Panc1 (cell line): ENCODE measurements at regions not wholly inside any gene's neighbourhood (a gene's known extent, or its start where the extent isn't known, plus 50 kb on each side); places are given as distances from the start of the nearest gene placed in this dataset.

Source experiments
- ATAC-seq: fragments of 200-7000 bp; cut with Tn5 transposase; 2 replicates; pipeline ENCODE4 v1.9.1; 2020; ENCODE audit warnings: mild to moderate bottlenecking, moderate library complexity
- BruUV-seq: library from RNA; stranded (reverse); fragments of 400-500 nt; replicated peaks from 2 replicates; lab custom pipeline; 2021; lab: Mats Ljungman, UMichigan
- CTCF ChIA-PET: fragments of 300-600 bp; sonication (Branson Sonifier 250); formaldehyde crosslinking; loops from one replicate; lab custom pipeline; 2022; ENCODE audit warnings: antibody characterized with exemption; lab: Charles Lee
- POLR2A ChIA-PET: fragments of 300-600 bp; sonication (Branson Sonifier 250); formaldehyde crosslinking; loops from one replicate; lab custom pipeline; 2022; ENCODE audit warnings: antibody characterized with exemption; lab: Charles Lee
- DNase-seq: peaks from one replicate; pipeline ENCODE4 v3.0.0-alpha.2; 2010; ENCODE audit warnings: low read depth, low spot score
- H3K27ac ChIP-seq: 2 replicates; pipeline ENCODE4 v1.5.1; 2011; ENCODE audit warnings: mild to moderate bottlenecking, low read length, inconsistent platforms
- H3K27me3 ChIP-seq: fragments of 200-500 bp; sonication (Bioruptor generic); 2 replicates; pipeline ENCODE4 v1.6.0; 2014; ENCODE audit warnings: low read length, inconsistent platforms; ENCODE audit not compliant: control insufficient read depth, insufficient read depth
- H3K36me3 ChIP-seq: fragments of 200-500 bp; sonication (Bioruptor generic); 2 replicates; pipeline ENCODE4 v1.5.1; 2014; ENCODE audit warnings: inconsistent platforms, mild to moderate bottlenecking, low read length, moderate library complexity; ENCODE audit not compliant: control insufficient read depth, insufficient read depth
- H3K4me1 ChIP-seq: 2 replicates; pipeline ENCODE4 v1.5.1; 2011; ENCODE audit warnings: inconsistent platforms, mild to moderate bottlenecking, low read length, moderate library complexity; ENCODE audit not compliant: control insufficient read depth, insufficient read depth
- H3K4me3 ChIP-seq, 2 experiments: 2 replicates each; pipeline ENCODE4 v1.5.1; 2011 to 2012; ENCODE audit warnings: low read depth in 2 of 2, low read length in 2 of 2, mild to moderate bottlenecking in 2 of 2, inconsistent platforms in 1 of 2, moderate library complexity in 1 of 2
- H3K9me3 ChIP-seq: fragments of 200-500 bp; sonication (Bioruptor generic); 2 replicates; pipeline ENCODE4 v1.5.1; 2014; ENCODE audit warnings: low read depth, mild to moderate bottlenecking, inconsistent platforms, low read length, moderate library complexity; ENCODE audit not compliant: control insufficient read depth, insufficient read depth
- CTCF ChIP-seq: fragments of 450-650 bp; IDR thresholded peaks from 2 replicates; pipeline ENCODE4 v1.5.1; 2017; ENCODE audit warnings: mild to moderate bottlenecking
- POLR2AphosphoS5 ChIP-seq: IDR thresholded peaks from 2 replicates; pipeline ENCODE4 v1.6.1; 2012; ENCODE audit warnings: mild to moderate bottlenecking, low read depth, low read length, moderate library complexity
- SIN3A ChIP-seq: IDR thresholded peaks from 2 replicates; pipeline ENCODE4 v1.6.1; 2012; ENCODE audit warnings: low read depth, mild to moderate bottlenecking, low read length, moderate library complexity, borderline replicate concordance; ENCODE audit not compliant: insufficient read depth
- TCF7L2 ChIP-seq: IDR thresholded peaks from 2 replicates; pipeline ENCODE4 v1.6.1; 2011; ENCODE audit warnings: mild to moderate bottlenecking, low read depth, low read length, inconsistent platforms
- in situ Hi-C: cut with HindIII; loops from 2 replicates; pipeline ENCODE4 v1.10.0; 2016; ENCODE audit warnings: low sequenced_read_pairs, low pct_unique_long_range_greater_than_20kb
- intact Hi-C: fragments of 100-400 bp; cut with micrococcal nuclease; formaldehyde crosslinking; loops from one replicate; pipeline ENCODE4 v1.10.0; 2022; ENCODE audit not compliant: unreplicated experiment
- TF ChIP-seq, protein P1 (sequence below), 2 experiments: IDR thresholded peaks; 2 replicates each; pipeline ENCODE4 v1.6.1; 2011 to 2012; ENCODE audit warnings: low read depth in 2 of 2, control low read depth in 1 of 2, low read length in 1 of 2, mild to moderate bottlenecking in 1 of 2, moderate library complexity in 1 of 2; ENCODE audit not compliant: insufficient read depth in 1 of 2

DNA sequence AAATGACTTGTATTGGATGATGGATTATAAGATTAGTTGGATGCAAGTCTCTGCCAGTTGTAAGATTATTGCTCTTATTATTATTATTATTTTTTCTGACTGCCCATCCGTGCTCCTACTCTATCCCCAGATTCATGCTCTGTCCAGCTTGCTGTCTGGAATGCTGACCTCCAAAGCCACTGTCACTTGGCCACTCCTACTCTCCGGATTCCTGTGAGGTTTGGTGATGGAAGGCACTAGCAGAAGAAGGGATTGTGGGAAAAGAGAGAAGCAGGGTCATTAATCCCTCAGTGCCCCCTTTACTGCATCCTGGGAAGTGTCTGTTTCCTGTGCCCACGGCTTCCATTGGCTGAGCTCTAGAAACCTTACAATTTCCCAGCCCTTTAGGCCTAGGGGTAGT, 76.3 kb upstream of the IL12B start:
- no peaks in the 10 kb centered on the region for H3K36me3 ChIP-seq
- in situ Hi-C loops, result no loop called here
- H3K9me3 ChIP-seq, result no peaks in the 10 kb centered on the region
- H3K27me3 ChIP-seq, result no peaks in the 10 kb centered on the region
- no peaks in the 10 kb centered on the region for H3K4me1 ChIP-seq
- H3K27ac ChIP-seq, result no peak overlapping the region
- POLR2A ChIA-PET, result no interaction called here
- TF ChIP-seq POLR2AphosphoS5 (no peak), CTCF (no peak), TCF7L2 (no peak)
- CTCF ChIA-PET, result no interaction called here
- no peak overlapping the region for H3K4me3 ChIP-seq
- DNase-seq (no peak), ATAC-seq (no peak)
- BruUV-seq, result no TSS peak
- intact Hi-C loops, result no loop called here

GRCh38 chr5:159409801-159410200, 79.5 kb upstream of the IL12B start:
- ATAC-seq, result no peak
- in situ Hi-C loops, result no loop called here
- no peaks in the 10 kb centered on the region for H3K4me1 ChIP-seq
- BruUV-seq, result no TSS peak
- no peaks in the 10 kb centered on the region for H3K36me3 ChIP-seq
- no peaks in the 10 kb centered on the region for H3K9me3 ChIP-seq
- intact Hi-C loops, result no loop called here
- no peak overlapping the region for H3K4me3 ChIP-seq
- CTCF ChIA-PET, result no interaction called here
- no peak overlapping the region for H3K27ac ChIP-seq
- DNase-seq, result no peak
- TF ChIP-seq TCF7L2, result no peak
- TF ChIP-seq CTCF, result no peak
- TF ChIP-seq POLR2AphosphoS5, result no peak
- no peak for TF ChIP-seq SIN3A
- TF ChIP-seq, protein P1, sequence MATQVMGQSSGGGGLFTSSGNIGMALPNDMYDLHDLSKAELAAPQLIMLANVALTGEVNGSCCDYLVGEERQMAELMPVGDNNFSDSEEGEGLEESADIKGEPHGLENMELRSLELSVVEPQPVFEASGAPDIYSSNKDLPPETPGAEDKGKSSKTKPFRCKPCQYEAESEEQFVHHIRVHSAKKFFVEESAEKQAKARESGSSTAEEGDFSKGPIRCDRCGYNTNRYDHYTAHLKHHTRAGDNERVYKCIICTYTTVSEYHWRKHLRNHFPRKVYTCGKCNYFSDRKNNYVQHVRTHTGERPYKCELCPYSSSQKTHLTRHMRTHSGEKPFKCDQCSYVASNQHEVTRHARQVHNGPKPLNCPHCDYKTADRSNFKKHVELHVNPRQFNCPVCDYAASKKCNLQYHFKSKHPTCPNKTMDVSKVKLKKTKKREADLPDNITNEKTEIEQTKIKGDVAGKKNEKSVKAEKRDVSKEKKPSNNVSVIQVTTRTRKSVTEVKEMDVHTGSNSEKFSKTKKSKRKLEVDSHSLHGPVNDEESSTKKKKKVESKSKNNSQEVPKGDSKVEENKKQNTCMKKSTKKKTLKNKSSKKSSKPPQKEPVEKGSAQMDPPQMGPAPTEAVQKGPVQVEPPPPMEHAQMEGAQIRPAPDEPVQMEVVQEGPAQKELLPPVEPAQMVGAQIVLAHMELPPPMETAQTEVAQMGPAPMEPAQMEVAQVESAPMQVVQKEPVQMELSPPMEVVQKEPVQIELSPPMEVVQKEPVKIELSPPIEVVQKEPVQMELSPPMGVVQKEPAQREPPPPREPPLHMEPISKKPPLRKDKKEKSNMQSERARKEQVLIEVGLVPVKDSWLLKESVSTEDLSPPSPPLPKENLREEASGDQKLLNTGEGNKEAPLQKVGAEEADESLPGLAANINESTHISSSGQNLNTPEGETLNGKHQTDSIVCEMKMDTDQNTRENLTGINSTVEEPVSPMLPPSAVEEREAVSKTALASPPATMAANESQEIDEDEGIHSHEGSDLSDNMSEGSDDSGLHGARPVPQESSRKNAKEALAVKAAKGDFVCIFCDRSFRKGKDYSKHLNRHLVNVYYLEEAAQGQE (IDR thresholded peaks at IDR 0.05; ENCODE audit: insufficient read depth in 1 of 2, low read depth in 2 of 2, low read length in 1 of 2), result no peak
- no peaks in the 10 kb centered on the region for H3K27me3 ChIP-seq
- POLR2A ChIA-PET, result no interaction called here

GRCh38 chr5:159410480-159410879, 80.2 kb upstream of the IL12B start:
- ChIA-PET CTCF (no interaction called here), POLR2A (no interaction called here)
- in situ Hi-C loops (no loop called here), intact Hi-C loops (no loop called here)
- ATAC-seq (no peak; the same call in 1 of the 2 replicates), DNase-seq (no peak)
- no peaks in the 10 kb centered on the region for H3K27me3 ChIP-seq
- TF ChIP-seq TCF7L2 (no peak), POLR2AphosphoS5 (no peak), SIN3A (no peak), CTCF (no peak)
- TF ChIP-seq, protein P1 (IDR thresholded peaks at IDR 0.05; ENCODE audit: insufficient read depth in 1 of 2, low read depth in 2 of 2, low read length in 1 of 2), result no peak
- H3K4me1 ChIP-seq, result no peaks in the 10 kb centered on the region
- H3K9me3 ChIP-seq, result no peaks in the 10 kb centered on the region
- H3K27ac ChIP-seq, result no peak overlapping the region
- no TSS peak for BruUV-seq
- H3K36me3 ChIP-seq, result no peaks in the 10 kb centered on the region
- no peak overlapping the region for H3K4me3 ChIP-seq
